Caki2 (cell line): ENCODE measurements at regions not wholly inside any gene's neighbourhood (a gene's known extent, or its start where the extent isn't known, plus 50 kb on each side); places are given as distances from the start of the nearest gene placed in this dataset.

Source experiments
- DNase-seq: peaks from one replicate; pipeline ENCODE4 v3.0.0-alpha.2; 2015; ENCODE audit warnings: low read depth
- in situ Hi-C: cut with HindIII; loops from 2 replicates; pipeline ENCODE4 v1.10.0; 2016; ENCODE audit warnings: low sequenced_read_pairs, low pct_unique_long_range_greater_than_20kb, mixed read lengths

GRCh38 chr1:157194731-157195520, 56.7 kb upstream of the ETV3 start:
- in situ Hi-C loops, result no loop called here
- no peak for DNase-seq

DNA sequence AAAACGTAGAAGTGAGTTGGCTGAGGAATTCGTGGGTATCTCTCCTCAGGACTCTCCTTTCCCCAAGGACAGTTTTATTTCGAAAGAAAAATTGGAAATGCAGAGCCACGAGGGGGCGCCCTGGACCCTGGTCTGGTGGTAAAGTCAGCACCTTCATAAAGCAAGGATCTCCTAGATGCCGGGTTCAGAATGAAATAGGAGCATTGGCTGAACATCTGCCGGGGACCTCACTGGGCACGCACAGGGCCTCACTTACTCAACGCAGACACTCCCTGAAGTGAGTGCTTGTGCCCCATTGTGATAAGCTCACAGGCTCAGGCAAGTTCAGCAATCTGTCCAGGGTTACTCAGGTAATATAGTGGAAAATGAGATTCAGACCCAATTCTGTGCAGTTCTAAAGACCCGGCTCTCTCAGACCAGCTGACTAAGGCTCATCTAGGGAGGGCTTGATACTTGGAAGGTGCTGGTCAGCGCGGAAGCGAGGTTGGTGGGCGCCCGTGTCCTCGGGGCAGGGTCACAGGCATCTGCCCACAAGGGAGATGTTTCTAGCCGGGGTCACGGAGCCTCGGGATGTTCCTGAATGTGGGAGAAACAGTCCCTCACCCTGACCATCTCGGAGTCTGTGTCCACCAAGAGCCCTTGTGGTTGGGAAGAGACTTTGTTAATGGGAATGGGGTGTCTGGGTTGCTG, 55.7 kb upstream of the ETV3 start:
- in situ Hi-C loops, result no loop called here
- DNase-seq, result peak; percentile 54

DNA sequence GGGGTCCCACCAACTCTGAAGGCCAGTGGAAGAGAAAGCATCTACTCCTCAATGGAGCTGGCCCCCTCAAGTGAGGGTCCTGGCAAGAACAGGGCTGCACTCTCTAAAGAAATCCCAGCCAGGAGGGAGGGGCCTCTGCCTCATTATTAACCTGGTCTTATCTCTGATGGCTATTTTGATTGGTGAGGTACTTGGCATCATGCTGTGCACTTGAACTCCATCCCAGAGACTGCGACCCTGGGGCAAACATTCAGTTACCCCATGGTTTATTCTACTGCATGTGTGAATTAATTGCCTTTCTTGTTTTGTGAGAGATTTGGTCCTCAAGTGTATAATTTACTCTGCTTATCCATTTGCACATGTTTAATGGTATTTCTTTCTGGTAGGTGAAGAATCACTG, 55.0 kb upstream of the ETV3 start:
- in situ Hi-C loops, result no loop called here
- DNase-seq, result no peak

DNA sequence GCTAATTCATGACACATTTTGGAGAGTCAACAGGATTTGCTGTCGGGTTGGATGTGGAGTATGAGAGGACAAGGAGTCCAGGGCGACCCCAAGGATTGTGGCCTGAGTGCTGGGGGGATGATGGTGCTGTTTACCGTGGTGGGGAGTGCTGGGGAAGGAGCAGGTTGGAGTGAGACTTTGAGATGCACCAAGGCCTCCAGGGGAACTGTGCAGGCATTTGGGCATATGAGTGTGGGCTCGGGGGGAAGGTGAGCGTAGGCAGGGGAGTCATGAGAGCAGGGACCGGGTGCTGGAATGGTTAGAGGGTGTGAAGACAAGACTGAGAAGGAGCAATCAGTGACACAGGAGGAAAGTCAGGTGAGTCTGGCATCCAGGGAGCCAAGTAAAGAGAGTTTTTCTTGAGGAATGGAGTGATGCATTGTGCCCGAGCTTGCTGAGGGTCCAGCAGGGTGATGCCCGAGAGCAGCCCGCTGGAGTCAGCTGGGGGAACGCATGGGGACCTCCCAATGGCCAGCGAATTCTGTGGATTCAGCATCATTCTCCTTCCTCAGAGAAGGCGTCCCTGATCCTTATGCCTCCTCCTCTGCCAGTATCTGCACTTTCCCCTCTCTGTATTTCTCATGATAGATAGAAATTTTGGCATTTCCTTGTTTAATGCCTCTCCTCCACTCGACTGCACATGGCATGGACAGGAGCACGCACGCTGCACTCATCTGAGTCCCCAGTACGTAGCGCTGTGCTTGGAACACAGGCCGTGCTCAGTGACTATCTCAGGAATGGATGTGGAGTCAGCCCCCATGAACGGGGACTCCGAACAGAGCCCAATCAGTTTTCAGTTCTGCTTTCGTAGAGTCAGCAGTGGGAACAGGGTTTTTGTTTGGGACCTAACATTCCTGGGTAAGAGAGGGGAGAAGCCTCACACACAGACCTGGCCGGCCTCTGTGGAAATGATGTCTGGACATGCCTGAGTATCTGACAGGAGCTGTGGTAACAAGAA, 52.1 kb upstream of the ETV3 start:
- DNase-seq, result no peak
- in situ Hi-C loops, result no loop called here

GRCh38 chr1:157189096-157189495, 50.9 kb upstream of the ETV3 start:
- in situ Hi-C loops, result no loop called here
- DNase-seq, result no peak
